ENCODE measurements at regions not wholly inside any gene's neighbourhood (a gene's known extent, or its start where the extent isn't known, plus 50 kb on each side); places are given as distances from the start of the nearest gene placed in this dataset.

- no peak for DNase-seq (ENCODE audit: low spot score)
- no TSS peak for BruUV-seq (replicated peaks)
- CTCF ChIA-PET = no interaction called here
- no peak for TF ChIP-seq CTCF (conservative IDR thresholded peaks at IDR 0.05; ENCODE audit: low read depth, low read length)
- no peak for TF ChIP-seq EZH2 (IDR thresholded peaks at IDR 0.05; ENCODE audit: borderline replicate concordance, low read depth, low read length, poor library complexity, severe bottlenecking)
- POLR2A ChIA-PET (ENCODE audit: low non-redundant PET) = no interaction called here
- no peak overlapping the region for H3K27ac ChIP-seq (ENCODE audit: low read depth, low read length, poor library complexity, severe bottlenecking)
- H3K9me3 ChIP-seq (ENCODE audit: low read depth, low read length, poor library complexity, severe bottlenecking) = no peaks in the 10 kb centered on the region
- no peak overlapping the region for H3K4me3 ChIP-seq (ENCODE audit: low read depth, low read length, poor library complexity, severe bottlenecking)
- H3K27me3 ChIP-seq (replicated peaks; ENCODE audit: insufficient read depth, low read depth, low read length, poor library complexity) = peaks cover 22% of the 10 kb centered on the region
- no peaks in the 10 kb centered on the region for H3K4me1 ChIP-seq (ENCODE audit: insufficient read depth, low read length, poor library complexity, severe bottlenecking)
- H3K36me3 ChIP-seq (ENCODE audit: insufficient read depth, low read length, poor library complexity, severe bottlenecking) = no peaks in the 10 kb centered on the region
- intact Hi-C loops (cut with micrococcal nuclease; ENCODE audit: unreplicated experiment) = no loop called here
These were observed 277.1 kb upstream of the TENM3 start for GRCh38 chr4:181966104-181966551.

GRCh38 chr4:181967401-181967800, 275.8 kb upstream of the TENM3 start:
- Histone ChIP-seq H3K4me1 (ENCODE audit: insufficient read depth, low read length, poor library complexity, severe bottlenecking) (no peaks in the 10 kb centered on the region), H3K36me3 (ENCODE audit: insufficient read depth, low read length, poor library complexity, severe bottlenecking) (no peaks in the 10 kb centered on the region), H3K9me3 (ENCODE audit: low read depth, low read length, poor library complexity, severe bottlenecking) (no peaks in the 10 kb centered on the region), H3K4me3 (ENCODE audit: low read depth, low read length, poor library complexity, severe bottlenecking) (no peak overlapping the region), H3K27ac (ENCODE audit: low read depth, low read length, poor library complexity, severe bottlenecking) (no peak overlapping the region), H3K27me3 (replicated peaks; ENCODE audit: insufficient read depth, low read depth, low read length, poor library complexity) (peaks cover 22% of the 10 kb centered on the region)
- no peak for DNase-seq (ENCODE audit: low spot score)
- BruUV-seq (replicated peaks) = no TSS peak
- POLR2A ChIA-PET (ENCODE audit: low non-redundant PET) = no interaction called here
- TF ChIP-seq EZH2 (IDR thresholded peaks at IDR 0.05; ENCODE audit: borderline replicate concordance, low read depth, low read length, poor library complexity, severe bottlenecking) (no peak), CTCF (conservative IDR thresholded peaks at IDR 0.05; ENCODE audit: low read depth, low read length) (no peak)
- intact Hi-C loops (cut with micrococcal nuclease; ENCODE audit: unreplicated experiment) = no loop called here
- CTCF ChIA-PET = no interaction called here

- no peak for DNase-seq (ENCODE audit: low spot score)
- Histone ChIP-seq H3K27me3 (replicated peaks; ENCODE audit: insufficient read depth, low read depth, low read length, poor library complexity) (peaks cover 22% of the 10 kb centered on the region), H3K4me3 (ENCODE audit: low read depth, low read length, poor library complexity, severe bottlenecking) (no peak overlapping the region), H3K9me3 (ENCODE audit: low read depth, low read length, poor library complexity, severe bottlenecking) (no peaks in the 10 kb centered on the region), H3K27ac (ENCODE audit: low read depth, low read length, poor library complexity, severe bottlenecking) (no peak overlapping the region), H3K4me1 (ENCODE audit: insufficient read depth, low read length, poor library complexity, severe bottlenecking) (no peaks in the 10 kb centered on the region), H3K36me3 (ENCODE audit: insufficient read depth, low read length, poor library complexity, severe bottlenecking) (no peaks in the 10 kb centered on the region)
- no peak for TF ChIP-seq EZH2 (IDR thresholded peaks at IDR 0.05; ENCODE audit: borderline replicate concordance, low read depth, low read length, poor library complexity, severe bottlenecking)
- no peak for TF ChIP-seq CTCF (conservative IDR thresholded peaks at IDR 0.05; ENCODE audit: low read depth, low read length)
- ChIA-PET CTCF (no interaction called here), POLR2A (ENCODE audit: low non-redundant PET) (no interaction called here)
- no TSS peak for BruUV-seq (replicated peaks)
- intact Hi-C loops (cut with micrococcal nuclease; ENCODE audit: unreplicated experiment) = no loop called here
These were observed 274.8 kb upstream of the TENM3 start for GRCh38 chr4:181968371-181968770.
